ENCODE measurements at regions not wholly inside any gene's neighbourhood (a gene's known extent, or its start where the extent isn't known, plus 50 kb on each side); places are given as distances from the start of the nearest gene placed in this dataset.

DNA sequence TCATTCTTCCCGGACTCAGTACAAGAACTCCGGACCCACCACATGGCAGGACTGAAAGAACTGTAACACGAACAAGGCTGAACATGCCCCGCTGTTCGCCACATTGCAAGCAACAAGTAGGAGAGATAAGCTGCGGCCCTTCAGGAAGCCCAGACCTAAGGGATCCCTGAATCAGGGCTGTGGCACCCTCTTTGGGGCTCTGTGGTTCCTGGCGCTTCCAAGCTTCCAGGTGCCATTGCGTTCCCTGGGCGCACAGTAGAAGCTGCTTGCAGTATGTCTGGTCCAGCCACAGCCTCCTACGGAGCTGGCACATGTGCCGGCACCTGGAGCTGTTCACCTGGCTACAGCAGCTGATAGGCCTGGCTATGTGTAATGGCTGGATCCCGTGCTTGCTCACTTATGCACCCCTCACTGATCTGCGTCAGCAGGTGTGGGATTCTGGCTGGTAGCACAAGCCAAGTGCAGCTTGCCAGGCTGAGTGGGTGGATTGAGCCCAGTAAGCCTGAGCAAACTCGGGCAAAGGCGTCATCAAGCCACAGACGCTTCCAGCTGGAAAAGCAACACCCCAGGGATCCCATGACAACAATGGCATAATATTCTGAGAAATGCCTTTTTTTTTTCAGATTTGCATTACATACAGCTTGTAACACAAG is 748.6 kb upstream of the GBE1 start:
- TF ChIP-seq, protein P1, sequence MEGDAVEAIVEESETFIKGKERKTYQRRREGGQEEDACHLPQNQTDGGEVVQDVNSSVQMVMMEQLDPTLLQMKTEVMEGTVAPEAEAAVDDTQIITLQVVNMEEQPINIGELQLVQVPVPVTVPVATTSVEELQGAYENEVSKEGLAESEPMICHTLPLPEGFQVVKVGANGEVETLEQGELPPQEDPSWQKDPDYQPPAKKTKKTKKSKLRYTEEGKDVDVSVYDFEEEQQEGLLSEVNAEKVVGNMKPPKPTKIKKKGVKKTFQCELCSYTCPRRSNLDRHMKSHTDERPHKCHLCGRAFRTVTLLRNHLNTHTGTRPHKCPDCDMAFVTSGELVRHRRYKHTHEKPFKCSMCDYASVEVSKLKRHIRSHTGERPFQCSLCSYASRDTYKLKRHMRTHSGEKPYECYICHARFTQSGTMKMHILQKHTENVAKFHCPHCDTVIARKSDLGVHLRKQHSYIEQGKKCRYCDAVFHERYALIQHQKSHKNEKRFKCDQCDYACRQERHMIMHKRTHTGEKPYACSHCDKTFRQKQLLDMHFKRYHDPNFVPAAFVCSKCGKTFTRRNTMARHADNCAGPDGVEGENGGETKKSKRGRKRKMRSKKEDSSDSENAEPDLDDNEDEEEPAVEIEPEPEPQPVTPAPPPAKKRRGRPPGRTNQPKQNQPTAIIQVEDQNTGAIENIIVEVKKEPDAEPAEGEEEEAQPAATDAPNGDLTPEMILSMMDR (optimal IDR thresholded peaks at IDR 0.05 in 1 of 3, IDR thresholded peaks at IDR 0.05 in 1 of 3, conservative IDR thresholded peaks at IDR 0.05 in 1 of 3; ENCODE audit: extremely low read depth in 1 of 3, insufficient read depth in 2 of 3, low read length in 3 of 3), result no peak
- no peak for TF ChIP-seq EZH2 (IDR thresholded peaks at IDR 0.05; ENCODE audit: low read length)

Data from keratinocyte (primary cell).